SK-N-SH treated with all-trans-retinoic acid at 6 μM for 48 hours (cell line): ENCODE measurements at regions not wholly inside any gene's neighbourhood (a gene's known extent, or its start where the extent isn't known, plus 50 kb on each side); places are given as distances from the start of the nearest gene placed in this dataset.
"Not testable (repeated sequence)": the region's sequence is repeated elsewhere in the genome, so short reads cannot be mapped to it uniquely, and the experiment has no call there.

Experiments
- ATAC-seq: fragments of 200-7000 bp; cut with Tn5 transposase; 3 replicates; pipeline ENCODE4 v1.9.1; 2020; ENCODE audit warnings: mild to moderate bottlenecking, moderate library complexity
- BACH2 ChIP-seq: fragments of 250-450 bp; sonication (Bioruptor Pico); IDR thresholded peaks from 2 replicates; pipeline ENCODE4 v1.9.0; 2021; ENCODE audit warnings: mild to moderate bottlenecking, borderline replicate concordance
- ESRRG ChIP-seq: fragments of 250-450 bp; sonication (Bioruptor Pico); IDR thresholded peaks from 2 replicates; pipeline ENCODE4 v1.6.1; 2021; ENCODE audit warnings: mild to moderate bottlenecking
- GLIS3 ChIP-seq: fragments of 250-450 bp; sonication (Bioruptor Pico); IDR thresholded peaks from 2 replicates; pipeline ENCODE4 v1.5.0; 2020; ENCODE audit warnings: mild to moderate bottlenecking, moderate library complexity
- ISL1 ChIP-seq: fragments of 250-450 bp; sonication (Bioruptor Pico); IDR thresholded peaks from 2 replicates; pipeline ENCODE4 v2.1.2; 2022; ENCODE audit warnings: mild to moderate bottlenecking, moderate library complexity
- OSR1 ChIP-seq: fragments of 250-450 bp; sonication (Bioruptor Pico); IDR thresholded peaks from 2 replicates; pipeline ENCODE4 v1.8.0; 2022; ENCODE audit warnings: moderate library complexity, mild to moderate bottlenecking, inconsistent platforms
- PATZ1 ChIP-seq: fragments of 250-450 bp; sonication (Bioruptor Pico); IDR thresholded peaks from 2 replicates; pipeline ENCODE4 v1.8.0; 2020; ENCODE audit warnings: mild to moderate bottlenecking, moderate library complexity, borderline replicate concordance
- PPARA ChIP-seq: fragments of 250-450 bp; sonication (Bioruptor Pico); IDR thresholded peaks from 2 replicates; pipeline ENCODE4 v1.5.0; 2020; ENCODE audit warnings: mild to moderate bottlenecking, borderline replicate concordance
- SNAI2 ChIP-seq: fragments of 250-450 bp; sonication (Bioruptor Pico); IDR thresholded peaks from 2 replicates; pipeline ENCODE4 v1.5.0; 2020; ENCODE audit warnings: mild to moderate bottlenecking, moderate library complexity
- TCF4 ChIP-seq: fragments of 250-450 bp; sonication (Bioruptor Pico); IDR thresholded peaks from 2 replicates; pipeline ENCODE4 v1.8.0; 2021; ENCODE audit warnings: mild to moderate bottlenecking, moderate library complexity, borderline replicate concordance
- TOX ChIP-seq: fragments of 250-450 bp; sonication (Bioruptor Pico); IDR thresholded peaks from 2 replicates; pipeline ENCODE4 v1.8.0; 2021; ENCODE audit warnings: mild to moderate bottlenecking, moderate library complexity, borderline replicate concordance
- TSHZ2 ChIP-seq: fragments of 250-450 bp; sonication (Bioruptor Pico); IDR thresholded peaks from 2 replicates; pipeline ENCODE4 v1.5.0; 2020; ENCODE audit warnings: mild to moderate bottlenecking, moderate library complexity
- ZC3H10 ChIP-seq: fragments of 250-450 bp; sonication (Bioruptor Pico); IDR thresholded peaks from 2 replicates; pipeline ENCODE4 v1.5.1; 2021; ENCODE audit warnings: mild to moderate bottlenecking, moderate library complexity
- ZFP3 ChIP-seq: fragments of 250-450 bp; sonication (Bioruptor Pico); IDR thresholded peaks from 2 replicates; pipeline ENCODE4 v1.5.0; 2020; ENCODE audit warnings: mild to moderate bottlenecking, moderate library complexity
- ZFP30 ChIP-seq: fragments of 450-650 bp; formaldehyde crosslinking; IDR thresholded peaks from 2 replicates; pipeline ENCODE4 v1.5.0; 2022; ENCODE audit warnings: mild to moderate bottlenecking, moderate library complexity
- ZNF565 ChIP-seq: fragments of 450-650 bp; formaldehyde crosslinking; conservative IDR thresholded peaks from 2 replicates; pipeline ENCODE4 v1.5.0; 2020; ENCODE audit warnings: low read depth, mild to moderate bottlenecking, moderate library complexity
- ZNF70 ChIP-seq: fragments of 450-650 bp; formaldehyde crosslinking; IDR thresholded peaks from 2 replicates; pipeline ENCODE4 v1.5.0; 2020; ENCODE audit warnings: mild to moderate bottlenecking, moderate library complexity
- ZNF8 ChIP-seq: fragments of 450-650 bp; formaldehyde crosslinking; IDR thresholded peaks from 2 replicates; pipeline ENCODE4 v1.5.0; 2020; ENCODE audit warnings: mild to moderate bottlenecking, moderate library complexity
- TF ChIP-seq, protein P1 (sequence below): fragments of 250-450 bp; sonication (Bioruptor Pico); IDR thresholded peaks from 2 replicates; pipeline ENCODE4 v1.5.1; 2021; ENCODE audit warnings: mild to moderate bottlenecking, moderate library complexity
- TF ChIP-seq, protein P2 (sequence below): fragments of 250-450 bp; sonication (Bioruptor Pico); IDR thresholded peaks from 2 replicates; pipeline ENCODE4 v1.8.0; 2021; ENCODE audit warnings: low read depth, mild to moderate bottlenecking, moderate library complexity, borderline replicate concordance

DNA sequence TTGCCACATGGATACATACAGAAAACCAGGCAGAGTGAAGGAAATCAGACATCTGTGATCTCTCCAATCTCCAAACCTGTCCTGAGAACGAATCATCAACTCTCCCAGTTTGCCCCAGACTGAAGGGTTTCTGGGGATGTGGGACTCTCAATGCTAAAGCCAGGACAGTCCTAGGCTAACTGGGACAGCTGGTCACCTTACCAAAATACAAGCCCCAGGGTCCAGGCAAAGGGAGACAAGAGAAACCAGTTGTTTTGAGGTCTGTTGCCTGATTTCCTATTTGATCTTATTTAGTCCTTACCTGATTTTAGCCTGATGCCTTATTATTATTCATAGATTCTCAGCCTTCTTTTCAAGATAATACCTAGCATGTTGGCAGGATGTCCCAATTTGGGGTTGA, 51.7 kb upstream of the TAC4 start:
- no peak for TF ChIP-seq PATZ1
- TF ChIP-seq BACH2 = no peak
- TF ChIP-seq PPARA = no peak
- TF ChIP-seq ZC3H10 (CRISPR knock-in tag) = no peak
- TF ChIP-seq GLIS3 (CRISPR knock-in tag) = no peak
- TF ChIP-seq ZFP3 (CRISPR knock-in tag) = no peak
- TF ChIP-seq, protein P1, sequence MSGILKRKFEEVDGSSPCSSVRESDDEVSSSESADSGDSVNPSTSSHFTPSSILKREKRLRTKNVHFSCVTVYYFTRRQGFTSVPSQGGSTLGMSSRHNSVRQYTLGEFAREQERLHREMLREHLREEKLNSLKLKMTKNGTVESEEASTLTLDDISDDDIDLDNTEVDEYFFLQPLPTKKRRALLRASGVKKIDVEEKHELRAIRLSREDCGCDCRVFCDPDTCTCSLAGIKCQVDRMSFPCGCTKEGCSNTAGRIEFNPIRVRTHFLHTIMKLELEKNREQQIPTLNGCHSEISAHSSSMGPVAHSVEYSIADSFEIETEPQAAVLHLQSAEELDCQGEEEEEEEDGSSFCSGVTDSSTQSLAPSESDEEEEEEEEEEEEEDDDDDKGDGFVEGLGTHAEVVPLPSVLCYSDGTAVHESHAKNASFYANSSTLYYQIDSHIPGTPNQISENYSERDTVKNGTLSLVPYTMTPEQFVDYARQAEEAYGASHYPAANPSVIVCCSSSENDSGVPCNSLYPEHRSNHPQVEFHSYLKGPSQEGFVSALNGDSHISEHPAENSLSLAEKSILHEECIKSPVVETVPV = no peak
- TF ChIP-seq ZNF70 (CRISPR knock-in tag) = no peak
- no peak for TF ChIP-seq ISL1 (CRISPR knock-in tag)
- no peak for TF ChIP-seq TCF4 (CRISPR knock-in tag)
- no peak for TF ChIP-seq SNAI2
- TF ChIP-seq ZNF8 = no peak
- no peak for TF ChIP-seq TOX (CRISPR knock-in tag)
- no peak for TF ChIP-seq OSR1
- no peak for TF ChIP-seq ZFP30 (CRISPR knock-in tag)
- TF ChIP-seq ESRRG (CRISPR knock-in tag) = no peak
- TF ChIP-seq ZNF565 (CRISPR knock-in tag) = no peak
- TF ChIP-seq TSHZ2 (CRISPR knock-in tag) = no peak
- no peak for ATAC-seq

GRCh38 chr17:49900801-49901200, 52.9 kb upstream of the TAC4 start:
- ATAC-seq = not testable (repeated sequence)

GRCh38 chr17:49901460-49902331, 53.8 kb upstream of the TAC4 start:
- ATAC-seq = no peak; the same call in 1 of the 3 replicates

GRCh38 chr17:49903523-49903922, 55.7 kb upstream of the TAC4 start:
- no peak for TF ChIP-seq ZC3H10 (CRISPR knock-in tag)
- TF ChIP-seq, protein P2, sequence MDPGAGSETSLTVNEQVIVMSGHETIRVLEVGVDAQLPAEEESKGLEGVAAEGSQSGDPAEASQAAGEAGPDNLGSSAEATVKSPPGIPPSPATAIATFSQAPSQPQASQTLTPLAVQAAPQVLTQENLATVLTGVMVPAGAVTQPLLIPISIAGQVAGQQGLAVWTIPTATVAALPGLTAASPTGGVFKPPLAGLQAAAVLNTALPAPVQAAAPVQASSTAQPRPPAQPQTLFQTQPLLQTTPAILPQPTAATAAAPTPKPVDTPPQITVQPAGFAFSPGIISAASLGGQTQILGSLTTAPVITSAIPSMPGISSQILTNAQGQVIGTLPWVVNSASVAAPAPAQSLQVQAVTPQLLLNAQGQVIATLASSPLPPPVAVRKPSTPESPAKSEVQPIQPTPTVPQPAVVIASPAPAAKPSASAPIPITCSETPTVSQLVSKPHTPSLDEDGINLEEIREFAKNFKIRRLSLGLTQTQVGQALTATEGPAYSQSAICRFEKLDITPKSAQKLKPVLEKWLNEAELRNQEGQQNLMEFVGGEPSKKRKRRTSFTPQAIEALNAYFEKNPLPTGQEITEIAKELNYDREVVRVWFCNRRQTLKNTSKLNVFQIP (CRISPR knock-in tag) = no peak
- ATAC-seq = no peak

More at GRCh38 chr17:49901460-49902331, 53.8 kb upstream of the TAC4 start:
- no peak for TF ChIP-seq ZNF8
- TF ChIP-seq, protein P1 = no peak
- TF ChIP-seq GLIS3 (CRISPR knock-in tag) = no peak
- TF ChIP-seq, all 23 proteins: peak for 0
